H9 (cell line): ENCODE measurements at regions not wholly inside any gene's neighbourhood (a gene's known extent, or its start where the extent isn't known, plus 50 kb on each side); places are given as distances from the start of the nearest gene placed in this dataset.

Source experiments
- DNase-seq: peaks from one replicate; pipeline ENCODE4 v3.0.0-alpha.2; 2017
- H2AFZ ChIP-seq: one replicate; pipeline ENCODE4 v1.6.1; 2013; ENCODE audit warnings: mild to moderate bottlenecking, low read length, control low read depth, moderate library complexity
- H2AK5ac ChIP-seq: 2 replicates; pipeline ENCODE4 v1.6.1; 2013; ENCODE audit warnings: low read length, control low read depth, mixed read lengths; ENCODE audit not compliant: insufficient read length
- H2BK120ac ChIP-seq: one replicate; pipeline ENCODE4 v1.6.1; 2013; ENCODE audit warnings: low read depth, mild to moderate bottlenecking, low read length, control low read depth, inconsistent platforms; ENCODE audit not compliant: poor library complexity, severe bottlenecking
- H2BK12ac ChIP-seq: 2 replicates; pipeline ENCODE4 v1.6.1; 2013; ENCODE audit warnings: low read length, control low read depth, mixed read lengths, low read depth; ENCODE audit not compliant: insufficient read length
- H2BK15ac ChIP-seq: 2 replicates; pipeline ENCODE4 v1.6.1; 2013; ENCODE audit warnings: low read depth, low read length, control low read depth
- H2BK20ac ChIP-seq: one replicate; pipeline ENCODE4 v1.6.1; 2013; ENCODE audit warnings: low read depth, mild to moderate bottlenecking, low read length, control low read depth, inconsistent platforms; ENCODE audit not compliant: poor library complexity, severe bottlenecking
- H2BK5ac ChIP-seq: 2 replicates; pipeline ENCODE4 v1.6.1; 2013; ENCODE audit warnings: low read length, control low read depth, mixed read lengths; ENCODE audit not compliant: insufficient read length
- H3K14ac ChIP-seq: 2 replicates; pipeline ENCODE4 v1.6.1; 2013; ENCODE audit warnings: low read length, control low read depth; ENCODE audit not compliant: insufficient read depth
- H3K18ac ChIP-seq: 2 replicates; pipeline ENCODE4 v1.6.1; 2013; ENCODE audit warnings: low read depth, mild to moderate bottlenecking, mixed read lengths, low read length, control low read depth; ENCODE audit not compliant: insufficient read length
- H3K23ac ChIP-seq: 2 replicates; pipeline ENCODE4 v1.6.1; 2013; ENCODE audit warnings: low read length, control low read depth, mixed read lengths, low read depth; ENCODE audit not compliant: insufficient read length
- H3K23me2 ChIP-seq: 2 replicates; pipeline ENCODE4 v1.6.1; 2013; ENCODE audit warnings: low read depth, mild to moderate bottlenecking, mixed read lengths, low read length, control low read depth; ENCODE audit not compliant: insufficient read length, poor library complexity, severe bottlenecking
- H3K27ac ChIP-seq: 2 replicates; pipeline ENCODE4 v1.5.1; 2013; ENCODE audit warnings: low read length, control low read depth, mixed read lengths, low read depth; ENCODE audit not compliant: insufficient read length
- H3K27me3 ChIP-seq: 2 replicates; pipeline ENCODE4 v1.6.1; 2013; ENCODE audit warnings: low read length, control low read depth, inconsistent platforms; ENCODE audit not compliant: insufficient read depth
- H3K4ac ChIP-seq: 2 replicates; pipeline ENCODE4 v1.6.1; 2013; ENCODE audit warnings: low read depth, mild to moderate bottlenecking, control low read depth, inconsistent platforms, low read length, moderate library complexity
- H3K4me1 ChIP-seq: 2 replicates; pipeline ENCODE4 v1.6.1; 2013; ENCODE audit warnings: low read length, control low read depth, inconsistent platforms; ENCODE audit not compliant: insufficient read depth
- H3K4me2 ChIP-seq: 2 replicates; pipeline ENCODE4 v1.6.1; 2013; ENCODE audit warnings: low read length, control low read depth, mixed read lengths; ENCODE audit not compliant: insufficient read length, insufficient read depth
- H3K56ac ChIP-seq: 2 replicates; pipeline ENCODE4 v1.6.1; 2013; ENCODE audit warnings: low read depth, mild to moderate bottlenecking, mixed read lengths, low read length, control low read depth; ENCODE audit not compliant: insufficient read length
- H3K79me1 ChIP-seq: 2 replicates; pipeline ENCODE4 v1.6.1; 2013; ENCODE audit warnings: low read depth, mild to moderate bottlenecking, moderate library complexity, low read length, control low read depth, inconsistent platforms; ENCODE audit not compliant: insufficient read depth, poor library complexity, severe bottlenecking
- H3K79me2 ChIP-seq: 2 replicates; pipeline ENCODE4 v1.6.1; 2013; ENCODE audit warnings: low read length, control low read depth, inconsistent platforms; ENCODE audit not compliant: insufficient read depth
- H3K9ac ChIP-seq: 2 replicates; pipeline ENCODE4 v1.6.1; 2013; ENCODE audit warnings: low read length, control low read depth, mixed read lengths; ENCODE audit not compliant: insufficient read length; ENCODE audit errors: extremely low read depth
- H3K9me3 ChIP-seq: one replicate; pipeline ENCODE4 v1.6.1; 2013; ENCODE audit warnings: low read depth, low read length, inconsistent platforms; ENCODE audit not compliant: control insufficient read depth
- H3T11ph ChIP-seq: one replicate; pipeline ENCODE4 v1.6.1; 2013; ENCODE audit warnings: mild to moderate bottlenecking, low read length, control low read depth, inconsistent platforms
- H4K20me1 ChIP-seq: one replicate; pipeline ENCODE4 v1.6.1; 2013; ENCODE audit not compliant: control insufficient read depth, insufficient read length, insufficient read depth
- H4K5ac ChIP-seq: 2 replicates; pipeline ENCODE4 v1.6.1; 2013; ENCODE audit warnings: low read depth, mild to moderate bottlenecking, mixed read lengths, low read length, control low read depth; ENCODE audit not compliant: insufficient read length
- H4K8ac ChIP-seq: replicated peaks from 2 replicates; pipeline ENCODE4 v1.6.1; 2013; ENCODE audit warnings: low read length, control low read depth, mixed read lengths, low read depth; ENCODE audit not compliant: insufficient read length
- H4K91ac ChIP-seq: 2 replicates; pipeline ENCODE4 v1.6.1; 2013; ENCODE audit warnings: low read depth, mild to moderate bottlenecking, moderate library complexity, mixed read lengths, low read length, control low read depth; ENCODE audit not compliant: insufficient read length
- H3K27ac Mint-ChIP-seq, 3 experiments: 2 replicates in 2 of 3; 3 replicates in 1 of 3; pipeline ENCODE4 v1.8.0; 2020 to 2021; ENCODE audit warnings: mixed read lengths in 3 of 3, mild to moderate bottlenecking in 1 of 3, moderate library complexity in 1 of 3
- H3K27me3 Mint-ChIP-seq: 2 replicates; pipeline ENCODE4 v1.8.0; 2021; ENCODE audit warnings: low read depth, mild to moderate bottlenecking, moderate library complexity, mixed read lengths
- H3K36me3 Mint-ChIP-seq, 3 experiments: 2 replicates in 2 of 3; 3 replicates in 1 of 3; pipeline ENCODE4 v1.8.0; 2020 to 2021; ENCODE audit warnings: low read depth in 3 of 3, mixed read lengths in 3 of 3; ENCODE audit not compliant: insufficient read depth in 1 of 3
- H3K4me1 Mint-ChIP-seq, 2 experiments: 2 replicates each; pipeline ENCODE4 v1.8.0; 2020; ENCODE audit warnings: mixed read lengths in 2 of 2
- H3K4me3 Mint-ChIP-seq, 2 experiments: 2 replicates in 1 of 2; 3 replicates in 1 of 2; pipeline ENCODE4 v1.8.0; 2020 to 2021; ENCODE audit warnings: mild to moderate bottlenecking in 2 of 2, mixed read lengths in 2 of 2, moderate library complexity in 1 of 2
- H3K9me3 Mint-ChIP-seq, 2 experiments: 2 replicates in 1 of 2; 3 replicates in 1 of 2; pipeline ENCODE4 v1.8.0; 2020; ENCODE audit warnings: mild to moderate bottlenecking in 2 of 2, mixed read lengths in 2 of 2, moderate library complexity in 1 of 2
- TF ChIP-seq, protein P1 (sequence below): fragments of 200-600 bp; sonication (generic); conservative IDR thresholded peaks from 3 replicates; pipeline ENCODE4 v1.8.0; 2021; ENCODE audit warnings: antibody characterized with exemption, mild to moderate bottlenecking

DNA sequence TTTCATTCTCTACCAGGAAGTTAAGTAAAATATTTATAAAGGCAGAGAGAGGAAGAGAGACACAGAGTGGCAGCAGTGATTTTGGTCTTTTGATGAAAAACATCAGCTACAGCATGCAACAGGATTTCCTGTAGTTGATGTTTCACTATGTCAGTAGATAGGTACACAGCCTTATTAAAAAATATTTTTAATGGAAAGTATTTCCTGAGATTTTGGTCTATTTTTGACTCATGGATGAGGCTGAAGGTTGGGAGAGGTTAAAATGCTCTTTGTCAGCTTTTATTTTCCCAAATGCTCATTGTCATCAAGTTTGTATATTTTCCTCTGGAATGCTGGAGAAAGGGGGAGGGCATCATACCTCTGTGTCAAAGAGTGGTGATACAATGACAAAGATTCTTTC lies 1112.5 kb downstream of the CBLN2 start:
- H3K23ac ChIP-seq: no peak overlapping the region
- no peak overlapping the region for H3K4me3 Mint-ChIP-seq
- no peaks in the 10 kb centered on the region for H3K79me1 ChIP-seq
- H3K27me3 Mint-ChIP-seq: no peaks in the 10 kb centered on the region
- no peak overlapping the region for H3K27ac Mint-ChIP-seq
- no peak overlapping the region for H2BK5ac ChIP-seq
- H3K27me3 ChIP-seq: no peaks in the 10 kb centered on the region
- H3K18ac ChIP-seq: no peak overlapping the region
- no peak overlapping the region for H2BK15ac ChIP-seq
- H2AK5ac ChIP-seq: no peak overlapping the region
- no peaks in the 10 kb centered on the region for H3K23me2 ChIP-seq
- H3K27ac ChIP-seq: no peak overlapping the region
- H4K20me1 ChIP-seq: no peaks in the 10 kb centered on the region
- H3K56ac ChIP-seq: no peak overlapping the region
- H2AFZ ChIP-seq: no peak overlapping the region
- no peak for DNase-seq
- H4K5ac ChIP-seq: no peak overlapping the region
- no peak overlapping the region for H2BK12ac ChIP-seq
- H4K91ac ChIP-seq: no peak overlapping the region
- H4K8ac ChIP-seq: no peak overlapping the region
- H3K9ac ChIP-seq: no peak overlapping the region
- H2BK20ac ChIP-seq: no peak overlapping the region
- no peaks in the 10 kb centered on the region for H3K79me2 ChIP-seq
- no peaks in the 10 kb centered on the region for H3K4me1 Mint-ChIP-seq
- no peak overlapping the region for H3K14ac ChIP-seq
- no peaks in the 10 kb centered on the region for H3K9me3 Mint-ChIP-seq
- H3K4ac ChIP-seq: no peak overlapping the region
- H2BK120ac ChIP-seq: no peak overlapping the region
- no peaks in the 10 kb centered on the region for H3K4me1 ChIP-seq
- TF ChIP-seq, protein P1, sequence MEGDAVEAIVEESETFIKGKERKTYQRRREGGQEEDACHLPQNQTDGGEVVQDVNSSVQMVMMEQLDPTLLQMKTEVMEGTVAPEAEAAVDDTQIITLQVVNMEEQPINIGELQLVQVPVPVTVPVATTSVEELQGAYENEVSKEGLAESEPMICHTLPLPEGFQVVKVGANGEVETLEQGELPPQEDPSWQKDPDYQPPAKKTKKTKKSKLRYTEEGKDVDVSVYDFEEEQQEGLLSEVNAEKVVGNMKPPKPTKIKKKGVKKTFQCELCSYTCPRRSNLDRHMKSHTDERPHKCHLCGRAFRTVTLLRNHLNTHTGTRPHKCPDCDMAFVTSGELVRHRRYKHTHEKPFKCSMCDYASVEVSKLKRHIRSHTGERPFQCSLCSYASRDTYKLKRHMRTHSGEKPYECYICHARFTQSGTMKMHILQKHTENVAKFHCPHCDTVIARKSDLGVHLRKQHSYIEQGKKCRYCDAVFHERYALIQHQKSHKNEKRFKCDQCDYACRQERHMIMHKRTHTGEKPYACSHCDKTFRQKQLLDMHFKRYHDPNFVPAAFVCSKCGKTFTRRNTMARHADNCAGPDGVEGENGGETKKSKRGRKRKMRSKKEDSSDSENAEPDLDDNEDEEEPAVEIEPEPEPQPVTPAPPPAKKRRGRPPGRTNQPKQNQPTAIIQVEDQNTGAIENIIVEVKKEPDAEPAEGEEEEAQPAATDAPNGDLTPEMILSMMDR: no peak
- no peak overlapping the region for H3T11ph ChIP-seq
- no peaks in the 10 kb centered on the region for H3K9me3 ChIP-seq
- H3K36me3 Mint-ChIP-seq: no peaks in the 10 kb centered on the region
- no peak overlapping the region for H3K4me2 ChIP-seq
